Vagina (tissue), 2 donors: ENCODE measurements at regions not wholly inside any gene's neighbourhood (a gene's known extent, or its start where the extent isn't known, plus 50 kb on each side); places are given as distances from the start of the nearest gene placed in this dataset.

Experiments
- CTCF ChIP-seq, 3 experiments: fragments of 450-650 bp in 2 of 3; fragments of 200-600 bp in 1 of 3; sonication (generic) in 1 of 3; IDR thresholded peaks; one replicate each; pipeline ENCODE4 v1.5.1; 2017 to 2019; ENCODE audit warnings: antibody characterized with exemption in 3 of 3, mild to moderate bottlenecking in 2 of 3, moderate library complexity in 2 of 3
- POLR2AphosphoS5 ChIP-seq, 2 donors: sonication (generic); formaldehyde crosslinking; IDR thresholded peaks; one replicate each; pipeline ENCODE4 v1.9.0; 2017; ENCODE audit warnings: antibody characterized with exemption in 2 of 2, mild to moderate bottlenecking in 2 of 2, low read depth in 1 of 2; ENCODE audit not compliant: insufficient read depth in 1 of 2

- no peak for TF ChIP-seq CTCF (IDR thresholded peaks at IDR 0.05)
- no peak for TF ChIP-seq POLR2AphosphoS5 (IDR thresholded peaks at IDR 0.05; ENCODE audit: insufficient read depth in 1 of 2, low read depth in 1 of 2)
Observed at GRCh38 chrX:34299451-34299967, 167.4 kb upstream of the FAM47A start.
